KOPT-K1 (cell line): ENCODE measurements at regions not wholly inside any gene's neighbourhood (a gene's known extent, or its start where the extent isn't known, plus 50 kb on each side); places are given as distances from the start of the nearest gene placed in this dataset.
"Not testable (repeated sequence)": the region's sequence is repeated elsewhere in the genome, so short reads cannot be mapped to it uniquely, and the experiment has no call there.

Experiments
- H3K27ac ChIP-seq: fragments of 200-600 bp; sonication (generic); 2 replicates; pipeline ENCODE4 v1.5.1; 2016; ENCODE audit warnings: antibody characterized with exemption, mild to moderate bottlenecking, low read depth, low read length; ENCODE audit not compliant: poor library complexity, severe bottlenecking
- H3K36me3 ChIP-seq: fragments of 200-600 bp; sonication (generic); 2 replicates; pipeline ENCODE4 v1.5.1; 2017; ENCODE audit warnings: antibody characterized with exemption, mild to moderate bottlenecking, low read length, moderate library complexity; ENCODE audit not compliant: insufficient read depth
- H3K9me3 ChIP-seq: fragments of 200-600 bp; sonication (generic); 2 replicates; pipeline ENCODE4 v1.5.1; 2017; ENCODE audit warnings: antibody characterized with exemption, low read length, mild to moderate bottlenecking; ENCODE audit not compliant: insufficient read depth, poor library complexity, severe bottlenecking

- no peaks in the 10 kb centered on the region for H3K9me3 ChIP-seq
- H3K36me3 ChIP-seq: no peaks in the 10 kb centered on the region
- H3K27ac ChIP-seq: no peak overlapping the region
Measured at GRCh38 chr7:138237995-138238394, 161.7 kb downstream of the AKR1D1 start.

GRCh38 chr7:138238734-138239659 lies 162.7 kb downstream of the AKR1D1 start:
- Histone ChIP-seq H3K36me3 (no peaks in the 10 kb centered on the region), H3K27ac (no peak overlapping the region)

GRCh38 chr7:138243430-138243829 lies 167.2 kb downstream of the AKR1D1 start:
- Histone ChIP-seq H3K27ac (no peak overlapping the region), H3K9me3 (peaks cover 13% of the 10 kb centered on the region), H3K36me3 (no peaks in the 10 kb centered on the region)

More at GRCh38 chr7:138238734-138239659, 162.7 kb downstream of the AKR1D1 start:
- H3K9me3 ChIP-seq: no peaks in the 10 kb centered on the region

- Histone ChIP-seq H3K36me3 (no peaks in the 10 kb centered on the region), H3K27ac (no peak overlapping the region), H3K9me3 (peaks cover 13% of the 10 kb centered on the region)
Measured at GRCh38 chr7:138243836-138244235, 167.6 kb downstream of the AKR1D1 start.

- H3K36me3 ChIP-seq: no peaks in the 10 kb centered on the region
- H3K9me3 ChIP-seq: peaks cover 13% of the 10 kb centered on the region
- H3K27ac ChIP-seq: no peak overlapping the region
Measured at GRCh38 chr7:138244606-138245005, 168.3 kb downstream of the AKR1D1 start.

GRCh38 chr7:138245216-138245615 lies 169.0 kb downstream of the AKR1D1 start:
- H3K36me3 ChIP-seq: no peaks in the 10 kb centered on the region
- H3K27ac ChIP-seq: no peak overlapping the region
- H3K9me3 ChIP-seq: peaks cover 13% of the 10 kb centered on the region

GRCh38 chr7:138245682-138246081 lies 169.4 kb downstream of the AKR1D1 start:
- H3K27ac ChIP-seq: no peak overlapping the region
- H3K36me3 ChIP-seq: no peaks in the 10 kb centered on the region
- H3K9me3 ChIP-seq: peaks cover 13% of the 10 kb centered on the region

- H3K9me3 ChIP-seq: peaks cover 13% of the 10 kb centered on the region
- H3K36me3 ChIP-seq: no peaks in the 10 kb centered on the region
- H3K27ac ChIP-seq: no peak overlapping the region
Measured at GRCh38 chr7:138246428-138246827, 170.2 kb downstream of the AKR1D1 start.

- no peak overlapping the region for H3K27ac ChIP-seq
Measured at GRCh38 chr7:138247081-138247480, 170.8 kb downstream of the AKR1D1 start.

GRCh38 chr7:138247568-138248333 lies 171.5 kb downstream of the AKR1D1 start:
- Histone ChIP-seq H3K9me3 (peaks cover 13% of the 10 kb centered on the region), H3K27ac (no peak overlapping the region), H3K36me3 (no peaks in the 10 kb centered on the region)

More at GRCh38 chr7:138247081-138247480, 170.8 kb downstream of the AKR1D1 start:
- no peaks in the 10 kb centered on the region for H3K36me3 ChIP-seq
- peaks cover 13% of the 10 kb centered on the region for H3K9me3 ChIP-seq

GRCh38 chr7:138248609-138249008 lies 172.3 kb downstream of the AKR1D1 start:
- no peaks in the 10 kb centered on the region for H3K36me3 ChIP-seq
- peaks cover 13% of the 10 kb centered on the region for H3K9me3 ChIP-seq
- no peak overlapping the region for H3K27ac ChIP-seq

GRCh38 chr7:138249975-138250374 lies 173.7 kb downstream of the AKR1D1 start:
- peaks cover 13% of the 10 kb centered on the region for H3K9me3 ChIP-seq
- no peak overlapping the region for H3K27ac ChIP-seq
- no peaks in the 10 kb centered on the region for H3K36me3 ChIP-seq

GRCh38 chr7:138252666-138253065 lies 176.4 kb downstream of the AKR1D1 start:
- H3K9me3 ChIP-seq: peaks cover 19% of the 10 kb centered on the region
- not testable (repeated sequence) for H3K36me3 ChIP-seq, H3K27ac ChIP-seq

- no peak overlapping the region for H3K27ac ChIP-seq
- peaks cover 12% of the 10 kb centered on the region for H3K9me3 ChIP-seq
- no peaks in the 10 kb centered on the region for H3K36me3 ChIP-seq
Measured at GRCh38 chr7:138254444-138254843, 178.2 kb downstream of the AKR1D1 start.

- Histone ChIP-seq H3K27ac (no peak overlapping the region), H3K36me3 (no peaks in the 10 kb centered on the region), H3K9me3 (peaks cover 12% of the 10 kb centered on the region)
Measured at GRCh38 chr7:138257459-138258196, 181.4 kb downstream of the AKR1D1 start.
